Natural killer cell (primary cell): ENCODE measurements at regions not wholly inside any gene's neighbourhood (a gene's known extent, or its start where the extent isn't known, plus 50 kb on each side); places are given as distances from the start of the nearest gene placed in this dataset.

Source experiments
- ATAC-seq, 3 donors: fragments of 150-1000 bp in 2 of 3; fragments of 200-7000 bp in 1 of 3; cut with Tn5 transposase; 1 replicate in 1 of 3; 2 replicates in 2 of 3; pipeline ENCODE4 v1.10.0; 2021; ENCODE audit warnings: mild to moderate bottlenecking in 2 of 3, moderate library complexity in 2 of 3
- DNase-seq, 2 donors: peaks; one replicate each; pipeline versions ENCODE4 v3.0.0 to v3.0.0-alpha.2; 2013 to 2021; ENCODE audit warnings: mixed read lengths in 1 of 2
- H3K27ac ChIP-seq: one replicate; pipeline ENCODE4 v1.5.1; 2013; ENCODE audit warnings: mild to moderate bottlenecking, low read length
- H3K27me3 ChIP-seq: one replicate; pipeline ENCODE4 v1.6.1; 2013; ENCODE audit warnings: low read length; ENCODE audit not compliant: control insufficient read depth, insufficient read depth
- H3K36me3 ChIP-seq: one replicate; pipeline ENCODE4 v1.6.1; 2013; ENCODE audit warnings: low read length; ENCODE audit not compliant: control insufficient read depth, insufficient read depth
- H3K4me1 ChIP-seq: one replicate; pipeline ENCODE4 v1.6.1; 2013; ENCODE audit warnings: low read length; ENCODE audit not compliant: control insufficient read depth, insufficient read depth
- H3K4me3 ChIP-seq: one replicate; pipeline ENCODE4 v1.5.1; 2013; ENCODE audit warnings: low read length
- H3K9me3 ChIP-seq: one replicate; pipeline ENCODE4 v1.6.1; 2013; ENCODE audit warnings: low read length; ENCODE audit not compliant: control insufficient read depth, insufficient read depth
- H3K27ac Mint-ChIP-seq, 2 donors: one replicate each; pipeline ENCODE4 v1.8.0; 2022; ENCODE audit warnings: mild to moderate bottlenecking in 2 of 2, mixed read lengths in 2 of 2, moderate library complexity in 1 of 2
- H3K27me3 Mint-ChIP-seq, 2 donors: one replicate each; pipeline ENCODE4 v1.8.0; 2022; ENCODE audit warnings: low read depth in 2 of 2, mixed read lengths in 2 of 2
- H3K36me3 Mint-ChIP-seq: one replicate; pipeline ENCODE4 v1.8.0; 2022; ENCODE audit warnings: mixed read lengths
- H3K4me1 Mint-ChIP-seq, 2 donors: one replicate each; pipeline ENCODE4 v1.8.0; 2022; ENCODE audit warnings: mixed read lengths in 2 of 2
- H3K4me3 Mint-ChIP-seq: one replicate; pipeline ENCODE4 v1.8.0; 2022; ENCODE audit warnings: mild to moderate bottlenecking, moderate library complexity, mixed read lengths
- H3K9me3 Mint-ChIP-seq, 2 donors: one replicate each; pipeline ENCODE4 v1.8.0; 2022; ENCODE audit warnings: mixed read lengths in 2 of 2
- CTCF ChIP-seq: fragments of 200-600 bp; IDR thresholded peaks from one replicate; pipeline ENCODE4 v1.8.0; 2022; ENCODE audit warnings: antibody characterized with exemption
- WGBS: methylation state at CpG from one replicate; pipeline ENCODE4 v1.1.7; 2013; ENCODE audit warnings: missing lambda C conversion rate; ENCODE audit not compliant: insufficient coverage; 5-methylcytosine and 5-hydroxymethylcytosine counted together
- intact Hi-C: fragments of 100-400 bp; cut with micrococcal nuclease; formaldehyde crosslinking; loops from one replicate; pipeline ENCODE4 v1.14.2; 2022

GRCh38 chr10:127815147-127815546 lies 77.6 kb downstream of the CLRN3 start:
- intact Hi-C loops = no loop called here
- ATAC-seq = no peak
- H3K27me3 ChIP-seq = no peaks in the 10 kb centered on the region
- WGBS = 62% methylated on average over 3 of the region's 5 CpGs
- no peaks in the 10 kb centered on the region for H3K9me3 ChIP-seq
- no peaks in the 10 kb centered on the region for H3K4me1 Mint-ChIP-seq
- H3K36me3 ChIP-seq = no peaks in the 10 kb centered on the region
- H3K27ac ChIP-seq = no peak overlapping the region
- no peak overlapping the region for H3K27ac Mint-ChIP-seq
- H3K27me3 Mint-ChIP-seq = peaks cover 7 to 18% of the 10 kb centered on the region in 2 donors
- H3K9me3 Mint-ChIP-seq = no peaks in the 10 kb centered on the region
- no peaks in the 10 kb centered on the region for H3K36me3 Mint-ChIP-seq
- no peak for TF ChIP-seq CTCF
- H3K4me3 ChIP-seq = no peak overlapping the region
- no peaks in the 10 kb centered on the region for H3K4me1 ChIP-seq
- DNase-seq = no peak
- no peak overlapping the region for H3K4me3 Mint-ChIP-seq

- ATAC-seq (no peak), DNase-seq (no peak)
- no peaks in the 10 kb centered on the region for H3K4me1 ChIP-seq
- H3K36me3 ChIP-seq = no peaks in the 10 kb centered on the region
- Mint-ChIP-seq H3K4me3 (no peak overlapping the region), H3K9me3 (no peaks in the 10 kb centered on the region), H3K36me3 (no peaks in the 10 kb centered on the region), H3K4me1 (no peaks in the 10 kb centered on the region), H3K27ac (no peak overlapping the region), H3K27me3 (peaks cover 8 to 20% of the 10 kb centered on the region in 2 donors)
- WGBS = 82% methylated on average over 2 of the region's 2 CpGs
- H3K9me3 ChIP-seq = no peaks in the 10 kb centered on the region
- TF ChIP-seq CTCF = no peak
- H3K27ac ChIP-seq = no peak overlapping the region
- intact Hi-C loops = no loop called here
- no peaks in the 10 kb centered on the region for H3K27me3 ChIP-seq
- no peak overlapping the region for H3K4me3 ChIP-seq
These were observed 67.9 kb downstream of the CLRN3 start for GRCh38 chr10:127824826-127825225.

GRCh38 chr10:127826154-127826725 lies 66.5 kb downstream of the CLRN3 start:
- 90% methylated on average over 10 of the region's 10 CpGs for WGBS
- intact Hi-C loops = no loop called here
- no peaks in the 10 kb centered on the region for H3K36me3 Mint-ChIP-seq

More at GRCh38 chr10:127826154-127826725, 66.5 kb downstream of the CLRN3 start:
- H3K4me1 Mint-ChIP-seq = no peaks in the 10 kb centered on the region
- H3K27me3 Mint-ChIP-seq = peaks cover 6 to 22% of the 10 kb centered on the region in 2 donors
- H3K4me3 ChIP-seq = no peak overlapping the region
- no peaks in the 10 kb centered on the region for H3K9me3 Mint-ChIP-seq
- H3K27ac Mint-ChIP-seq = no peak overlapping the region
- no peaks in the 10 kb centered on the region for H3K27me3 ChIP-seq
- ATAC-seq = no peak
- H3K4me3 Mint-ChIP-seq = no peak overlapping the region
- H3K36me3 ChIP-seq = no peaks in the 10 kb centered on the region
- no peaks in the 10 kb centered on the region for H3K9me3 ChIP-seq
- no peak for DNase-seq
- no peak for TF ChIP-seq CTCF
- no peaks in the 10 kb centered on the region for H3K4me1 ChIP-seq
- H3K27ac ChIP-seq = no peak overlapping the region
